HCT116 (cell line): ENCODE measurements at regions not wholly inside any gene's neighbourhood (a gene's known extent, or its start where the extent isn't known, plus 50 kb on each side); places are given as distances from the start of the nearest gene placed in this dataset.

Source experiments
- ATF3 ChIP-seq: IDR thresholded peaks from 2 replicates; pipeline ENCODE4 v1.6.1; 2012
- CTCF ChIP-seq, 3 experiments: fragments of 200-600 bp in 1 of 3; sonication (generic) in 1 of 3; IDR thresholded peaks in 2 of 3; conservative IDR thresholded peaks in 1 of 3; 2 replicates each; pipeline ENCODE4 v1.5.1; 2012 to 2017; ENCODE audit warnings: low read depth in 2 of 3, low read length in 2 of 3, antibody characterized with exemption in 1 of 3, borderline replicate concordance in 1 of 3, control low read depth in 1 of 3, mild to moderate bottlenecking in 1 of 3, mixed read lengths in 1 of 3, mixed run types in 1 of 3, moderate library complexity in 1 of 3; ENCODE audit not compliant: insufficient read depth in 1 of 3
- ZBTB33 ChIP-seq: IDR thresholded peaks from 2 replicates; pipeline ENCODE4 v1.6.1; 2011; ENCODE audit warnings: mild to moderate bottlenecking, low read length, moderate library complexity; ENCODE audit not compliant: insufficient replicate concordance; ENCODE audit errors: extremely low read depth
- TF ChIP-seq, protein P1 (sequence below): IDR thresholded peaks from 2 replicates; pipeline ENCODE4 v1.6.1; 2012

- TF ChIP-seq ATF3 (no peak), CTCF (IDR thresholded peaks at IDR 0.05 in 2 of 3, conservative IDR thresholded peaks at IDR 0.05 in 1 of 3; ENCODE audit: borderline replicate concordance in 1 of 3, insufficient read depth in 1 of 3, low read depth in 2 of 3, low read length in 2 of 3) (no peak), ZBTB33 (no peak)
- TF ChIP-seq, protein P1, sequence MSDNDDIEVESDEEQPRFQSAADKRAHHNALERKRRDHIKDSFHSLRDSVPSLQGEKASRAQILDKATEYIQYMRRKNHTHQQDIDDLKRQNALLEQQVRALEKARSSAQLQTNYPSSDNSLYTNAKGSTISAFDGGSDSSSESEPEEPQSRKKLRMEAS, result no peak
Measured at GRCh38 chr10:4437061-4437460, 388.9 kb upstream of the AKR1E2 start.
